HCT116 (cell line): ENCODE measurements at regions not wholly inside any gene's neighbourhood (a gene's known extent, or its start where the extent isn't known, plus 50 kb on each side); places are given as distances from the start of the nearest gene placed in this dataset.

ENCODE experiments used
- ATAC-seq: fragments of 200-7000 bp; cut with Tn5 transposase; 2 replicates; pipeline ENCODE4 v1.9.1; 2020; ENCODE audit warnings: mild to moderate bottlenecking, moderate library complexity
- BruUV-seq: library from RNA; stranded (reverse); fragments of 400-500 nt; replicated peaks from 2 replicates; lab custom pipeline; 2021; lab: Mats Ljungman, UMichigan
- CTCF ChIA-PET: fragments of 300-600 bp; sonication (Branson Sonifier 250); formaldehyde crosslinking; loops from one replicate; lab custom pipeline; 2021; ENCODE audit warnings: antibody characterized with exemption; lab: Charles Lee
- POLR2A ChIA-PET: fragments of 300-600, 350-600 bp; sonication (Branson Sonifier 250); formaldehyde crosslinking; loops from one replicate; lab custom pipeline; 2021; ENCODE audit warnings: antibody characterized with exemption; lab: Charles Lee
- RAD21 ChIA-PET, 2 experiments: fragments of 300-600 bp; sonication (Branson Sonifier 250); formaldehyde crosslinking; loops; one replicate each; lab custom pipeline; 2023; ENCODE audit warnings: low total read pairs in 2 of 2; ENCODE audit not compliant: uncharacterized antibody in 2 of 2, unreplicated experiment in 2 of 2, low non-redundant PET in 1 of 2; lab: Charles Lee
- DNase-seq: peaks from one replicate; pipeline ENCODE4 v3.0.0-alpha.2; 2010; ENCODE audit warnings: low read depth, low spot score
- H2AFZ ChIP-seq: fragments of 200-600 bp; shearing (Covaris generic), sonication (generic); 2 replicates; pipeline ENCODE4 v1.6.1; 2017; ENCODE audit warnings: low read depth, mixed run types, mixed read lengths, antibody characterized with exemption, low read length; ENCODE audit not compliant: poor library complexity, severe bottlenecking
- H3K27ac ChIP-seq: 2 replicates; pipeline ENCODE4 v1.5.1; 2012; ENCODE audit warnings: low read depth, low read length
- H3K27me3 ChIP-seq: fragments of 200-600 bp; sonication (generic); 2 replicates; pipeline ENCODE4 v1.6.1; 2016; ENCODE audit warnings: mixed run types, low read length, mixed read lengths; ENCODE audit not compliant: insufficient read depth
- H3K36me3 ChIP-seq, 2 experiments: fragments of 200-500 bp in 1 of 2; fragments of 200-600 bp in 1 of 2; sonication (Bioruptor generic) in 1 of 2; sonication (generic) in 1 of 2; 2 replicates each; pipeline versions ENCODE4 v1.5.1 to v1.6.1; 2014 to 2016; ENCODE audit warnings: low read length in 2 of 2, inconsistent platforms in 1 of 2, mixed read lengths in 1 of 2, mixed run types in 1 of 2; ENCODE audit not compliant: insufficient read depth in 2 of 2, control insufficient read depth in 1 of 2
- H3K4me1 ChIP-seq, 2 experiments: fragments of 200-600 bp in 1 of 2; sonication (generic) in 1 of 2; 2 replicates each; pipeline versions ENCODE4 v1.5.1 to v1.6.1; 2012 to 2017; ENCODE audit warnings: low read length in 2 of 2, inconsistent platforms in 1 of 2, mild to moderate bottlenecking in 1 of 2, mixed read lengths in 1 of 2, mixed run types in 1 of 2, moderate library complexity in 1 of 2; ENCODE audit not compliant: insufficient read depth in 2 of 2, control insufficient read depth in 1 of 2
- H3K4me2 ChIP-seq: fragments of 200-600 bp; sonication (generic); 2 replicates; pipeline ENCODE4 v1.6.1; 2017; ENCODE audit warnings: mixed run types, low read length, mixed read lengths
- H3K4me3 ChIP-seq, 2 experiments: fragments of 200-600 bp in 1 of 2; sonication (generic) in 1 of 2; replicated peaks in 1 of 2; 2 replicates each; pipeline ENCODE4 v1.5.1; 2011 to 2016; ENCODE audit warnings: low read length in 2 of 2, control low read depth in 1 of 2, low read depth in 1 of 2, mild to moderate bottlenecking in 1 of 2, mixed read lengths in 1 of 2, mixed run types in 1 of 2
- H3K79me2 ChIP-seq: fragments of 200-600 bp; sonication (generic); 2 replicates; pipeline ENCODE4 v1.6.1; 2017; ENCODE audit warnings: mild to moderate bottlenecking, mixed run types, low read length, moderate library complexity, mixed read lengths; ENCODE audit not compliant: insufficient read depth
- H3K9ac ChIP-seq: fragments of 200-600 bp; sonication (generic); 2 replicates; pipeline ENCODE4 v1.6.1; 2016; ENCODE audit warnings: low read length, mixed read lengths
- H3K9me2 ChIP-seq: fragments of 200-600 bp; sonication (generic), shearing (Covaris generic); 2 replicates; pipeline ENCODE4 v1.6.1; 2017; ENCODE audit warnings: mixed run types, mild to moderate bottlenecking, moderate library complexity; ENCODE audit not compliant: insufficient read depth
- H3K9me3 ChIP-seq, 2 experiments: fragments of 200-500 bp in 1 of 2; fragments of 200-600 bp in 1 of 2; sonication (Bioruptor generic) in 1 of 2; sonication (generic) in 1 of 2; 2 replicates each; pipeline ENCODE4 v1.6.1; 2014 to 2017; ENCODE audit warnings: low read length in 2 of 2, mixed read lengths in 2 of 2, inconsistent platforms in 1 of 2, low read depth in 1 of 2, mild to moderate bottlenecking in 1 of 2, mixed run types in 1 of 2, moderate library complexity in 1 of 2; ENCODE audit not compliant: control insufficient read depth in 1 of 2, insufficient read depth in 1 of 2
- H4K20me1 ChIP-seq: fragments of 200-600 bp; sonication (generic), shearing (Covaris generic); 2 replicates; pipeline ENCODE4 v1.6.1; 2017; ENCODE audit warnings: mixed run types, mild to moderate bottlenecking, moderate library complexity; ENCODE audit not compliant: insufficient read depth
- CBX3 ChIP-seq: IDR thresholded peaks from 2 replicates; pipeline ENCODE4 v1.6.1; 2012; ENCODE audit warnings: low read depth
- CEBPB ChIP-seq: IDR thresholded peaks from 2 replicates; pipeline ENCODE4 v1.6.1; 2012; ENCODE audit warnings: low read depth
- ELF1 ChIP-seq: IDR thresholded peaks from 2 replicates; pipeline ENCODE4 v1.6.1; 2012; ENCODE audit warnings: low read depth, borderline replicate concordance
- EZH2 ChIP-seq: fragments of 200-600 bp; sonication (generic); IDR thresholded peaks from 2 replicates; pipeline ENCODE4 v1.6.1; 2017; ENCODE audit warnings: antibody characterized with exemption, mixed run types
- EZH2phosphoT487 ChIP-seq: fragments of 200-600 bp; IDR thresholded peaks from 2 replicates; pipeline ENCODE4 v1.6.1; 2018; ENCODE audit warnings: antibody characterized with exemption, borderline replicate concordance
- JUND ChIP-seq: IDR thresholded peaks from 2 replicates; pipeline ENCODE4 v1.6.1; 2012
- POLR2AphosphoS5 ChIP-seq: IDR thresholded peaks from 2 replicates; pipeline ENCODE4 v1.6.1; 2011; ENCODE audit warnings: mild to moderate bottlenecking, low read depth, low read length, moderate library complexity
- SIN3A ChIP-seq: IDR thresholded peaks from 2 replicates; pipeline ENCODE4 v1.6.1; 2012; ENCODE audit warnings: low read depth
- SP1 ChIP-seq: IDR thresholded peaks from 2 replicates; pipeline ENCODE4 v1.6.1; 2012; ENCODE audit warnings: low read depth
- SRF ChIP-seq: IDR thresholded peaks from 2 replicates; pipeline ENCODE4 v1.6.1; 2012; ENCODE audit warnings: low read depth
- TCF7L2 ChIP-seq: IDR thresholded peaks from 2 replicates; pipeline ENCODE4 v1.7.0; 2011; ENCODE audit warnings: borderline replicate concordance, inconsistent platforms; ENCODE audit not compliant: insufficient read depth, insufficient read length; ENCODE audit errors: extremely low read depth
- ZFX ChIP-seq: fragments of 450-650 bp; IDR thresholded peaks from 2 replicates; pipeline ENCODE4 v1.6.1; 2017
- ZNF274 ChIP-seq: fragments of 200-500 bp; sonication (Bioruptor generic); IDR thresholded peaks from 2 replicates; pipeline ENCODE4 v1.6.1; 2014; ENCODE audit warnings: mild to moderate bottlenecking, low read depth, low read length, inconsistent platforms
- intact Hi-C: fragments of 100-400 bp; cut with micrococcal nuclease; formaldehyde crosslinking; loops from 2 replicates; pipeline ENCODE4 v1.10.0; 2022
- TF ChIP-seq, protein P1 (sequence below): IDR thresholded peaks from 2 replicates; pipeline ENCODE4 v1.6.1; 2012
- TF ChIP-seq, protein P2 (sequence below): IDR thresholded peaks from 2 replicates; pipeline ENCODE4 v1.6.1; 2012; ENCODE audit warnings: low read depth
- TF ChIP-seq, protein P3 (sequence below), 3 experiments: fragments of 200-600 bp in 1 of 3; sonication (generic) in 1 of 3; IDR thresholded peaks in 2 of 3; conservative IDR thresholded peaks in 1 of 3; 2 replicates each; pipeline ENCODE4 v1.5.1; 2012 to 2017; ENCODE audit warnings: low read depth in 2 of 3, low read length in 2 of 3, antibody characterized with exemption in 1 of 3, borderline replicate concordance in 1 of 3, control low read depth in 1 of 3, mild to moderate bottlenecking in 1 of 3, mixed read lengths in 1 of 3, mixed run types in 1 of 3, moderate library complexity in 1 of 3; ENCODE audit not compliant: insufficient read depth in 1 of 3

DNA sequence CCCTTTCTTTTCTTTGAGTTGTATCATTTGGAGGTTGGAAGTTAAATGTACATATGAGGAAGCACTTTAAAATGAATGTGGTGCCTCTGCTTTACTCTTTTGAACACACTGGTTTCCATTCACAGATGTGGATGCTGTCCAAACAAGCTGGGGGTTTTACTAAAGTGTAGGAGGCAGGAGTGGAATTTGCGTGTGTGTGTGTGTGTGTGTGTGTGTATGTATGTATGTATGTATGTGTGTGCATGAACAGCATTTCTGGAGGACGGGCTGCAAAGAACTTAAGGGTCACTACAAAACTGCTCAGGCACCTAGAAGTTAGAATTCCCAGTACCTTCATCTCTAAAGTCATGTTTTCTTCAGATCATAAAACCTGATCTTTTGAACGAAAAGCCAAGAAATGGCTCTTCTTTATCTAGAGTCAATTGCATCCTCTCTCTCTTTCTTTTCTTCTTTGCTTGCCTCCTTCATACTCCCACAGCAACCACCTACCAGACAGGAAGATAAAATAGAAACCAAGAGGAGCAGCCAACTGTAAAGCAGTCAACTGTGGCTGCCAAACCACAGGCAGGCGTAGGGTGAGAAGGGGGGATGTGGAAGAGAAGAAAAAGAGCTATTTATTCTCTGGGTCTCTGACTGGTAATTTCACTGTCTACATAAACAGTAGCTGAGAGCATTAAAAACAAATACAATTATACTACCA, 177.0 kb upstream of the RASGEF1B start:
- ATAC-seq (no peak), DNase-seq (no peak)
- Histone ChIP-seq H3K36me3 (no peaks in the 10 kb centered on the region), H3K27me3 (peaks cover 14% of the 10 kb centered on the region; the same call in 1 of the 2 replicates), H3K4me3 (no peak overlapping the region), H3K79me2 (no peaks in the 10 kb centered on the region), H3K9me2 (no peaks in the 10 kb centered on the region), H3K27ac (no peak overlapping the region), H3K9ac (no peak overlapping the region), H3K4me2 (no peak overlapping the region), H3K4me1 (no peaks in the 10 kb centered on the region), H2AFZ (no peak overlapping the region), H3K9me3 (no peaks in the 10 kb centered on the region), H4K20me1 (no peaks in the 10 kb centered on the region; the same call in 1 of the 2 replicates)
- ChIA-PET CTCF (no interaction called here), RAD21 (no interaction called here), POLR2A (no interaction called here)
- TF ChIP-seq SP1 (no peak), JUND (no peak), CEBPB (no peak), TCF7L2 (no peak), ZNF274 (no peak), EZH2 (no peak), ELF1 (no peak), SRF (no peak), SIN3A (no peak), CBX3 (no peak), ZFX (no peak), EZH2phosphoT487 (no peak), POLR2AphosphoS5 (no peak)
- TF ChIP-seq, protein P1, sequence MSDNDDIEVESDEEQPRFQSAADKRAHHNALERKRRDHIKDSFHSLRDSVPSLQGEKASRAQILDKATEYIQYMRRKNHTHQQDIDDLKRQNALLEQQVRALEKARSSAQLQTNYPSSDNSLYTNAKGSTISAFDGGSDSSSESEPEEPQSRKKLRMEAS = no peak
- TF ChIP-seq, protein P2, sequence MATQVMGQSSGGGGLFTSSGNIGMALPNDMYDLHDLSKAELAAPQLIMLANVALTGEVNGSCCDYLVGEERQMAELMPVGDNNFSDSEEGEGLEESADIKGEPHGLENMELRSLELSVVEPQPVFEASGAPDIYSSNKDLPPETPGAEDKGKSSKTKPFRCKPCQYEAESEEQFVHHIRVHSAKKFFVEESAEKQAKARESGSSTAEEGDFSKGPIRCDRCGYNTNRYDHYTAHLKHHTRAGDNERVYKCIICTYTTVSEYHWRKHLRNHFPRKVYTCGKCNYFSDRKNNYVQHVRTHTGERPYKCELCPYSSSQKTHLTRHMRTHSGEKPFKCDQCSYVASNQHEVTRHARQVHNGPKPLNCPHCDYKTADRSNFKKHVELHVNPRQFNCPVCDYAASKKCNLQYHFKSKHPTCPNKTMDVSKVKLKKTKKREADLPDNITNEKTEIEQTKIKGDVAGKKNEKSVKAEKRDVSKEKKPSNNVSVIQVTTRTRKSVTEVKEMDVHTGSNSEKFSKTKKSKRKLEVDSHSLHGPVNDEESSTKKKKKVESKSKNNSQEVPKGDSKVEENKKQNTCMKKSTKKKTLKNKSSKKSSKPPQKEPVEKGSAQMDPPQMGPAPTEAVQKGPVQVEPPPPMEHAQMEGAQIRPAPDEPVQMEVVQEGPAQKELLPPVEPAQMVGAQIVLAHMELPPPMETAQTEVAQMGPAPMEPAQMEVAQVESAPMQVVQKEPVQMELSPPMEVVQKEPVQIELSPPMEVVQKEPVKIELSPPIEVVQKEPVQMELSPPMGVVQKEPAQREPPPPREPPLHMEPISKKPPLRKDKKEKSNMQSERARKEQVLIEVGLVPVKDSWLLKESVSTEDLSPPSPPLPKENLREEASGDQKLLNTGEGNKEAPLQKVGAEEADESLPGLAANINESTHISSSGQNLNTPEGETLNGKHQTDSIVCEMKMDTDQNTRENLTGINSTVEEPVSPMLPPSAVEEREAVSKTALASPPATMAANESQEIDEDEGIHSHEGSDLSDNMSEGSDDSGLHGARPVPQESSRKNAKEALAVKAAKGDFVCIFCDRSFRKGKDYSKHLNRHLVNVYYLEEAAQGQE = no peak
- TF ChIP-seq, protein P3, sequence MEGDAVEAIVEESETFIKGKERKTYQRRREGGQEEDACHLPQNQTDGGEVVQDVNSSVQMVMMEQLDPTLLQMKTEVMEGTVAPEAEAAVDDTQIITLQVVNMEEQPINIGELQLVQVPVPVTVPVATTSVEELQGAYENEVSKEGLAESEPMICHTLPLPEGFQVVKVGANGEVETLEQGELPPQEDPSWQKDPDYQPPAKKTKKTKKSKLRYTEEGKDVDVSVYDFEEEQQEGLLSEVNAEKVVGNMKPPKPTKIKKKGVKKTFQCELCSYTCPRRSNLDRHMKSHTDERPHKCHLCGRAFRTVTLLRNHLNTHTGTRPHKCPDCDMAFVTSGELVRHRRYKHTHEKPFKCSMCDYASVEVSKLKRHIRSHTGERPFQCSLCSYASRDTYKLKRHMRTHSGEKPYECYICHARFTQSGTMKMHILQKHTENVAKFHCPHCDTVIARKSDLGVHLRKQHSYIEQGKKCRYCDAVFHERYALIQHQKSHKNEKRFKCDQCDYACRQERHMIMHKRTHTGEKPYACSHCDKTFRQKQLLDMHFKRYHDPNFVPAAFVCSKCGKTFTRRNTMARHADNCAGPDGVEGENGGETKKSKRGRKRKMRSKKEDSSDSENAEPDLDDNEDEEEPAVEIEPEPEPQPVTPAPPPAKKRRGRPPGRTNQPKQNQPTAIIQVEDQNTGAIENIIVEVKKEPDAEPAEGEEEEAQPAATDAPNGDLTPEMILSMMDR (IDR thresholded peaks at IDR 0.05 in 2 of 3, conservative IDR thresholded peaks at IDR 0.05 in 1 of 3; ENCODE audit: borderline replicate concordance in 1 of 3, insufficient read depth in 1 of 3, low read depth in 2 of 3, low read length in 2 of 3) = no peak
- BruUV-seq = no TSS peak
- intact Hi-C loops = no loop called here
